ENCODE measurements at regions not wholly inside any gene's neighbourhood (a gene's known extent, or its start where the extent isn't known, plus 50 kb on each side); places are given as distances from the start of the nearest gene placed in this dataset.

- TF ChIP-seq CTCF (tag by site-specific recombination; IDR thresholded peaks at IDR 0.05) (no peak), FEZF1 (tag by site-specific recombination; IDR thresholded peaks at IDR 0.05) (no peak), YY1 (tag by site-specific recombination; IDR thresholded peaks at IDR 0.05) (no peak), ZNF639 (tag by site-specific recombination; IDR thresholded peaks at IDR 0.05) (no peak), ZNF416 (tag by site-specific recombination; IDR thresholded peaks at IDR 0.05) (no peak), ZNF335 (tag by site-specific recombination; conservative IDR thresholded peaks at IDR 0.05) (no peak), ZNF624 (tag by site-specific recombination; IDR thresholded peaks at IDR 0.05) (no peak), ZNF521 (tag by site-specific recombination; IDR thresholded peaks at IDR 0.05) (no peak), ZNF433 (tag by site-specific recombination; IDR thresholded peaks at IDR 0.05; ENCODE audit: low read depth) (no peak), PRDM10 (tag by site-specific recombination; IDR thresholded peaks at IDR 0.05) (no peak), IKZF3 (tag by site-specific recombination; IDR thresholded peaks at IDR 0.05) (no peak), EGR2 (tag by site-specific recombination; IDR thresholded peaks at IDR 0.05; ENCODE audit: low read depth) (no peak), REST (tag by site-specific recombination; IDR thresholded peaks at IDR 0.05) (no peak), PRDM4 (tag by site-specific recombination; IDR thresholded peaks at IDR 0.05) (no peak)
These were observed 201.2 kb upstream of the ERCC4 start for GRCh38 chr16:13718748-13719147.
